Vagina (tissue), 2 donors: ENCODE measurements at regions not wholly inside any gene's neighbourhood (a gene's known extent, or its start where the extent isn't known, plus 50 kb on each side); places are given as distances from the start of the nearest gene placed in this dataset.

ENCODE experiments used
- DNase-seq, 2 donors: peaks; one replicate each; pipeline ENCODE4 v3.0.0-alpha.2; 2017; ENCODE audit errors: extremely low spot score in 2 of 2
- H3K27ac ChIP-seq: fragments of 200-600 bp; sonication (generic); one replicate; pipeline ENCODE4 v1.5.1; 2019
- H3K27me3 ChIP-seq: fragments of 200-600 bp; sonication (generic); one replicate; pipeline ENCODE4 v1.5.1; 2019
- H3K36me3 ChIP-seq, 2 donors: fragments of 200-600 bp; sonication (generic); one replicate each; pipeline ENCODE4 v1.5.1; 2017 to 2019
- H3K4me1 ChIP-seq: fragments of 200-600 bp; sonication (generic); one replicate; pipeline ENCODE4 v1.5.1; 2019
- H3K4me3 ChIP-seq, 2 donors: fragments of 200-600 bp; sonication (generic); 1 replicate in 1 of 2; 2 replicates in 1 of 2; pipeline ENCODE4 v1.5.1; 2016 to 2019
- H3K9me3 ChIP-seq: fragments of 200-600 bp; sonication (generic); one replicate; pipeline ENCODE4 v1.5.1; 2019
- POLR2A ChIP-seq, 2 donors: fragments of 450-650 bp; IDR thresholded peaks; one replicate each; pipeline ENCODE4 v1.6.1; 2017; ENCODE audit warnings: antibody characterized with exemption in 2 of 2, mild to moderate bottlenecking in 2 of 2, moderate library complexity in 2 of 2
- POLR2AphosphoS5 ChIP-seq, 2 donors: sonication (generic); formaldehyde crosslinking; IDR thresholded peaks; one replicate each; pipeline ENCODE4 v1.9.0; 2017; ENCODE audit warnings: antibody characterized with exemption in 2 of 2, mild to moderate bottlenecking in 2 of 2, low read depth in 1 of 2; ENCODE audit not compliant: insufficient read depth in 1 of 2
- intact Hi-C: fragments of 100-400 bp; cut with DNase I; formaldehyde crosslinking; loops from one replicate; pipeline ENCODE4 v1.15.1; 2023
- TF ChIP-seq, protein P1 (sequence below), 3 experiments: fragments of 450-650 bp in 2 of 3; fragments of 200-600 bp in 1 of 3; sonication (generic) in 1 of 3; IDR thresholded peaks; one replicate each; pipeline ENCODE4 v1.5.1; 2017 to 2019; ENCODE audit warnings: antibody characterized with exemption in 3 of 3, mild to moderate bottlenecking in 2 of 3, moderate library complexity in 2 of 3

GRCh38 chr4:45554423-45554822 lies 569.4 kb downstream of the GABRG1 start:
- no peak for DNase-seq
- Histone ChIP-seq H3K27me3 (no peaks in the 10 kb centered on the region), H3K4me1 (no peaks in the 10 kb centered on the region), H3K36me3 (no peaks in the 10 kb centered on the region), H3K27ac (no peak overlapping the region), H3K4me3 (no peak overlapping the region), H3K9me3 (no peaks in the 10 kb centered on the region)
- intact Hi-C loops: no loop called here
- TF ChIP-seq POLR2AphosphoS5 (IDR thresholded peaks at IDR 0.05; ENCODE audit: insufficient read depth in 1 of 2, low read depth in 1 of 2): no peak
- TF ChIP-seq, protein P1, sequence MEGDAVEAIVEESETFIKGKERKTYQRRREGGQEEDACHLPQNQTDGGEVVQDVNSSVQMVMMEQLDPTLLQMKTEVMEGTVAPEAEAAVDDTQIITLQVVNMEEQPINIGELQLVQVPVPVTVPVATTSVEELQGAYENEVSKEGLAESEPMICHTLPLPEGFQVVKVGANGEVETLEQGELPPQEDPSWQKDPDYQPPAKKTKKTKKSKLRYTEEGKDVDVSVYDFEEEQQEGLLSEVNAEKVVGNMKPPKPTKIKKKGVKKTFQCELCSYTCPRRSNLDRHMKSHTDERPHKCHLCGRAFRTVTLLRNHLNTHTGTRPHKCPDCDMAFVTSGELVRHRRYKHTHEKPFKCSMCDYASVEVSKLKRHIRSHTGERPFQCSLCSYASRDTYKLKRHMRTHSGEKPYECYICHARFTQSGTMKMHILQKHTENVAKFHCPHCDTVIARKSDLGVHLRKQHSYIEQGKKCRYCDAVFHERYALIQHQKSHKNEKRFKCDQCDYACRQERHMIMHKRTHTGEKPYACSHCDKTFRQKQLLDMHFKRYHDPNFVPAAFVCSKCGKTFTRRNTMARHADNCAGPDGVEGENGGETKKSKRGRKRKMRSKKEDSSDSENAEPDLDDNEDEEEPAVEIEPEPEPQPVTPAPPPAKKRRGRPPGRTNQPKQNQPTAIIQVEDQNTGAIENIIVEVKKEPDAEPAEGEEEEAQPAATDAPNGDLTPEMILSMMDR (IDR thresholded peaks at IDR 0.05): no peak
- no peak for TF ChIP-seq POLR2A (IDR thresholded peaks at IDR 0.05)

DNA sequence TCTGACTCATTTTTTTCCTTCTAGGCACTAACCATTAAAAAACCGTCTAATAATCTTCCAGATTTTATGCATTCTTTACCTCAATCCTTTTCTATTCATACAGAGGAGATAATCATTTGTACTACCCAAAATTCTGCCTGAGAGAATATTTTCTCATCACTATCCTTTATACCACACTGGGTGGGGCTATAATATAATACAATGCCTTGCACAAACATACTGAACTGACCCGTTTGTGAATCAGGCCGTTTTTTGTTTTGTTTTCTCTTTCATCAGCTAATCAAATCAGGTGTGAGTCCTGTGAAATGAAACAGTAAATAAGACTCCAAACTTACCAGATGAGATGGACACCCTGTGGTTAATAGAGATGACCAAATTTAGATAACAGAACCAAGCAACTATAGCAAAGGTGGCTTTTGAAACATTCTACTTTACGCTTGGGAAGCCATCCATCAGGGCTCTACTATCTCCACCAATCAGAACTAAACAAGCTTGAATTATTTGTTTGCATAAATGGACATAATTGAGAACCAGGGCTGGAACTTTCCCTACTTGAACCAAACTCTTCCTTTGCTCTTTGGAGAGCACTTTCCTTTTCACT lies 573.0 kb downstream of the GABRG1 start:
- Histone ChIP-seq H3K4me3 (no peak overlapping the region), H3K27me3 (no peaks in the 10 kb centered on the region), H3K4me1 (no peaks in the 10 kb centered on the region), H3K36me3 (no peaks in the 10 kb centered on the region), H3K9me3 (no peaks in the 10 kb centered on the region), H3K27ac (no peak overlapping the region)
- intact Hi-C loops: no loop called here
- TF ChIP-seq, protein P1 (IDR thresholded peaks at IDR 0.05): no peak
- TF ChIP-seq POLR2AphosphoS5 (IDR thresholded peaks at IDR 0.05; ENCODE audit: insufficient read depth in 1 of 2, low read depth in 1 of 2) (no peak), POLR2A (IDR thresholded peaks at IDR 0.05) (no peak)
- no peak for DNase-seq

DNA sequence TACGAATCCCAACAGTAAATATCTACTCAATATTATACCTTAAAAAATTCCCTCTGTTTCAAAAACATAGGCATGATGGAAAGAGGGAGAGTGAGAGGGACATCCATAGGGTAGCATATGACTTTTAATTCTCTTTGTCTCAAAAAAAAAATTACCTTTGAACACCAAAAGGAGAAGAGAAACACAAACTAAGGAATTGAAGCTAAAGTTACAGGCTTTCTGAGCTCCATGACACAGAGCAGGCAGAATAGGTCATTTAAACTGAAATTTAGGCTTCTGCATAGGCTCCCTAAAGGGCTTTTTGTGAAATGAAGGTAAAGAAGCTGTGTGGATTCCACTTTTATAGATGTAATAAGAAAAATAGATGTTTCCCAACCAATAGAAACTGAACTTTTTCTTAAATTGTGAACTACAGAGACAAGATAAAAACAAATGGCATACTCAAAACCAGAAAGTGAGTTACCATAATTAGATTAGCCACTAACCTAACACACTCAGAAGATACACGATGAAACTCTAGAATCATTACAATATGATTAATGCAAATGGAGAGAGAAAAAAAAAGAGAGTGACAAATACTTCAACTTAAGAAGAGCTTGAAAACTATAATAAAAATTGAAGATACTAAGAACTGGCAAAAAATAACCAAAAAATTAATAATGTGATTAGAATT lies 584.6 kb downstream of the GABRG1 start:
- Histone ChIP-seq H3K36me3 (no peaks in the 10 kb centered on the region), H3K27me3 (no peaks in the 10 kb centered on the region), H3K9me3 (no peaks in the 10 kb centered on the region), H3K27ac (no peak overlapping the region), H3K4me3 (no peak overlapping the region), H3K4me1 (no peaks in the 10 kb centered on the region)
- intact Hi-C loops: no loop called here
- TF ChIP-seq POLR2AphosphoS5 (IDR thresholded peaks at IDR 0.05; ENCODE audit: insufficient read depth in 1 of 2, low read depth in 1 of 2) (no peak), POLR2A (IDR thresholded peaks at IDR 0.05) (no peak)
- TF ChIP-seq, protein P1 (IDR thresholded peaks at IDR 0.05): no peak
- no peak for DNase-seq

DNA sequence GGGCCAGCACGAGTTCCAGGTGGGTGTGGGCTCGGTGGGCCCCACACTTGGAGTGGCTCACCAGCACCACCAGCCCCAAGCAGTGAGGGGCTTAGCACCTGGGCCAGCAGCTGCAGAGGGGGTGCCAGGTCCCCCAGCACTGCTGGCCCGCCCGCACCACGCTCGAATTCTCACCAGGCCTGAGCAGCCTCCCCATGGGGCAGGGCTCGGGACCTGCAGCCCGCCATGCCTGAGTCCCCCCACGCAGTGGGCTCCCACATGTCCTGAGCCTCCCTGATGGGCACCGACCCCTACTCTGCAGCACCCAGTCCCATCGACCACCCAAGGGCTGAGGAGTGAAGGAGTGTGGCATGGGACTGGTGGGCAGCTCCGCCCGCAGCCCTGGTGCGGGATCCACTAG lies 593.4 kb downstream of the GABRG1 start:
- no peaks in the 10 kb centered on the region for H3K27me3 ChIP-seq
- no peak for DNase-seq
- H3K27ac ChIP-seq: no peak overlapping the region
- no peaks in the 10 kb centered on the region for H3K36me3 ChIP-seq
- no peak overlapping the region for H3K4me3 ChIP-seq
- H3K4me1 ChIP-seq: no peaks in the 10 kb centered on the region
- TF ChIP-seq, protein P1 (IDR thresholded peaks at IDR 0.05): no peak
- TF ChIP-seq POLR2A (IDR thresholded peaks at IDR 0.05): no peak
- TF ChIP-seq POLR2AphosphoS5 (IDR thresholded peaks at IDR 0.05; ENCODE audit: insufficient read depth in 1 of 2, low read depth in 1 of 2): no peak
- intact Hi-C loops: no loop called here
- H3K9me3 ChIP-seq: no peaks in the 10 kb centered on the region

DNA sequence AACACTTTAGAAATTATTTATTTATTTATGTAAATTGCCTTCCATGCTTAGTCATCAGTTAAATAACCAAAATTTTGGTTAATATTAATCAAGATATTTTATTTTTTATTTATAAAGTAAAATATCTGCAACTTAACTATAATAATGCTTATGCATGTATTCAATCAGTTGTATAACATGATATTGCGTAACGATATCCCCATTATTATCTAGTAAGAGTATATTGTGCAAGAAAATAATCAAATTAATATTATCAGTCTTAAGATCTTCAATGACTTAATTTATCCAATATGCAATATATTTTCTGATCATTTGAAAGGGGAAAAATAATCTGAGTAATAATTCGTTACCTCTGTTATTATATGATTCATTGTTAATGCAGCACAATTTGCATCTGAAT lies 596.7 kb downstream of the GABRG1 start:
- Histone ChIP-seq H3K4me1 (no peaks in the 10 kb centered on the region), H3K36me3 (no peaks in the 10 kb centered on the region), H3K27me3 (no peaks in the 10 kb centered on the region), H3K9me3 (no peaks in the 10 kb centered on the region), H3K4me3 (no peak overlapping the region), H3K27ac (no peak overlapping the region)
- intact Hi-C loops: no loop called here
- TF ChIP-seq, protein P1 (IDR thresholded peaks at IDR 0.05): no peak
- DNase-seq: no peak
